Activated CD4-positive, CD25-positive, alpha-beta regulatory T cell (primary cell): ENCODE measurements at regions not wholly inside any gene's neighbourhood (a gene's known extent, or its start where the extent isn't known, plus 50 kb on each side); places are given as distances from the start of the nearest gene placed in this dataset.

Source experiments
- DNase-seq, 4 experiments: peaks; one replicate each; lab custom pipeline; 2025; lab: John Stamatoyannopoulos, UW

DNA sequence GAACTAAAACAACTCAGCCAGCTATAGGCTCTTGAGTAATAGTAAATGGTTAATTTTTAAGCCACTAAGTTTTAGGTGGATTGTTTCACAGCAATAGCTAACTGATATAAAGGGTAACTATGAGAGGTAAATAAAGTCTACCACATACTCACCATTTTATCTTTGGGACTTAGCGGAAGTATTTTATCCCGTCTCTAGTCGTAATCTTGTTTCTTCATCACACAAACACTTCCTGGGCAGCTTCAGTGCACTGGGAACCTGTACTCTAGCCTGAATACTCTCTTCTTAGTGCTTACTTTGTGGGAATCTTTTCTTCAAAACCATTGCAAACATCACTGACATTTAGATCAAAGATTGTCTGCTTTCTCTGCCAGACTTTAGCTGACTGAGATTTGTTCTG lies 360.5 kb downstream of the EPHA4 start:
- DNase-seq, result no peak

DNA sequence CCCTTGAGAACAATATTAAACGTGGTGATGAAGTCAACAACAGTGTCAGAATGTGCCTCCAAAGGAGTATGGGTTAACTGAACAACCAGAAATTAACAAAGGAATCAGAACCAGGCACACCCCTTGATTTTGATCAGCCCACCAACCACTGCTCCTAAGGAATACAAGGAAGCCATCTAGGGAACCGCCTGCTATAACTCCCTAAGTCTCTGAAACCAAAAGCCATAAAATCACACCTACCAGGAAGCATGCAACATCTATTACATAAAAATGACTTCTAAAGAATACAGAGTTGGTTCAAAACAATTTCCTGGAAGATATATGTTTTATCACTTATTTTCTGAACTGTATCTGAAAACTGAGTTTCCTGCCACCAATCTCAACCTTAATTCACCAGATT lies 360.0 kb downstream of the EPHA4 start:
- no peak for DNase-seq

DNA sequence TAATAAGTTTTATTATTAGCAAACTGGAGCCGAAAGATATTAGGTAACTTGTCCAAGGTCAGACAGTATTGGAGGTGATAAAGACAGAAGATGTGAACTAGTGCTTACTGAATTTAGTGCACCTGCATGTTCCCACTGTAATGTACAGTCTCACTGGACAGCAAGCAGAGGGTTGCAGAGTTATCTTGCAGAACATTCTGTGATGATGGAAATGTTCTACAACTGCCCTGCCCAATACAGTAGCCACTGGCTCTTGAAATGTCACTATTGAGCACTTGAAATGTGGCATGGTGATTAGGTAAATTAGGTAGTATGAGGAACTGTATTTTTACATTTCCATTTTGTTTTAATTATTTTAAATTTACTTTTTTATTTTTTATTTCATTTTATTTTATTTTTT lies 356.6 kb downstream of the EPHA4 start:
- no peak for DNase-seq

DNA sequence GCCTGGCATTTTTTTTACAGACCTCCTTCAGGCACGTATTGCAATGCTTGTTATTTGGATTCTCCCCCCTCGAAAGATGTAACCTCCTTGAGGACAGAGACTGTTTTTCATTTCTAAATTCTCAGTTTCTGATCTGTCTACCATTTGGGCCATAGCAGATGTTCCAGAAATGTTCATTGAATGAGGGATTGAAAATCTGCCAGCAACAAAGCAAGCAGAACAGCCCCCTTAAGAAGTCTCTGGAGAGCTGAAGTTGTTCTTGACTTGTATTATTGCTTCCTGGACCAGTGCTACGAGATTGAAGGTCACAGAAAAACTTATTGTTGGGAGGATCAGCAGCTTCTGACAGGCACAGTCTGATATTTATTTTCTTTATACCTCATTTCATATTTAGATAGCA lies 355.5 kb downstream of the EPHA4 start:
- no peak for DNase-seq

DNA sequence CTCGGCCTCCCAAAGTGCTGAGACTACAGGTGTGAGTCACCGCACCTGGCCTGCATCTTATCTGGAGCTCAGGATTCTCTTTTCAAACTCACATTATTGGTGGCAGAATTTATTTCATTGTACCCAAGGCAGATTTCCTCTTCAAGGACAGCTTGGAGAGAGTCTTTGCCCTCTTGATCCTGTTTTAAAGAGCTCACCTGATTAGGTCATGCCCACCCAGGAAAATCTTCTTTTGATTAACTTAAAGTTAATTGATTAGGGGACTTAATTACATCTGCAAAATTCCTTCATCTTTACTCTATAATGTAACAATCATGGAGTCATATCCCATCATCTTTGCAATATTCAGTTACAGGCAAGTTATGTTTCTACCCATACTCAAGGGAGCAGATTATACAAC lies 346.4 kb downstream of the EPHA4 start:
- no peak for DNase-seq

DNA sequence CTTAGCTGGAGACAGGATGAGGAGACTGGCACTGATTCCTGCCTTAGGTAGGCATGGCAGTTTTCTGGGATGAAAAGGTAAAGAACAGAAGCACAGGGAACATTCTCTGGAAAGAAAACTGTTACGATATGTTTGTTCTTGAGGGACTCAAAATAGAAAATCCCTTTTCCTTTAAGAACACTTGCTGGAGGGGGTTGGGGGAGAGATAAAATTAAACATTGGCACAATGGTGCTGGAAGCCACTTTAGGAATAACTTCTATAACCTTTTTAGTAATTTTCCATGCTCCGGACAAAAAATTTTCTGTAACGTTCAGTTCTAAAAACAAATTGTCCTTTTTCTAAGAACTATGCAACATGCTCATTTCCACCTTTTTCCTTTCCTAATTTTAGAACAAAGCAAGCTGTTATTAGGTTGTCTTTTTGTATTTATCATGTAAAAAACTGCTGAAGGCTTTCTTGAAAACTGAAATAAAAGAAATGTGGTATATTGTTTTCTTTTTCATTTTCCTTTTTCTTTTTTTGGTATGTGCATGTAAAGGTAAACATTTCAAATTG lies 343.8 kb downstream of the EPHA4 start:
- no peak for DNase-seq

DNA sequence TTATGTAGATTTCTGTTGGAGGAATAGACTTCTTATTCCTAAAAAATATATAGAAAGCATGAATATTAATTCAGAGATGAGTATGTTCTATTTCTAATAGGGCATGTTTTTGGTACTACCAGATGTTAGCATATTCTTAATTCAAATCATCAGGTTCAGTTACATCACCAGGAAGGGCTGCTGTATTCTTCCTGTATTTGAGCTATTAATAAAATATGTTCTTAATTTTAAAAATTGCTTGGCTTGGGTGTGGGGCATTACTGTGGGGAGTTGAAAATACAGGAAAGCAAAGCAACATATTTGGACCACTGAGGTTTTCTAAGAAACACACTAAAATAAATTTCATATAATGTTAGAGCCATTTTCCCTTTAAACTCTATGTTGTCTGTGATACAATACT lies 343.0 kb downstream of the EPHA4 start:
- no peak for DNase-seq

DNA sequence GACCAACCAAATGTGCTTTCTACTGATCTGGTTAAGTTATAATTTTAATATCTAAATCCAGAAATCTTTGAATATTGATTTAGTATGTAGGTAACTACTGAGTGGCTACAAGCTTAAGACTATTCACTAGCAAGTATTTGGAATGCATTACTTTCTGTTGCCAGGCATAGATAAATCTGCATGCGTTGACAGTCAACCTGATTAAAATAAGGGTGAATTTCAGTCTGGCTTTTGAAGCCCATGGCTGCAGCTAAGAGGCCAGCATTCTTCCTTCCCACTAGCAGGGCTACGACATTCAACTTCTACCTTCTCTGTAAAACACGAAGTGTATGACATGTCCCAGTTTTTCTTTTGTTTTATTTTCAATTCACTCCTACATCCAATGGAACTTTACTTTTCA lies 340.6 kb downstream of the EPHA4 start:
- DNase-seq, result no peak

DNA sequence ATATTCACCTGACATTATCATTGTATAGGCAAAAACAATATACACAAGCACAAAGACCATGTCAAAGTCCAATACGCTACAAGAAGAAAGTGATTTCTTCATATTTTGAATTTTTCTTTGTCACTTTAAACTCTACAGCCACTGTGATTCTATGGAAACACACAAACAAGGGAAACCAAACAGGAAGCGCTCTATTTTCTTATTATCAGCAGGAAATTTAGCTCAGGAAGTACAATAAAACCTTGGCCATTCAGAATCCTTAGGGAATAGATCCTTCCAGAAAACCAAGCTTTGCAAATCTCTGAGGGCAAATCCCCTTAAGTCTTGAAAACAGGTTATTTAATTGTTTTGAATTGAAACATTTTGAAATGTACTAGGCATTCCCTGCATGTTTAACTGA lies 336.2 kb downstream of the EPHA4 start:
- no peak for DNase-seq

DNA sequence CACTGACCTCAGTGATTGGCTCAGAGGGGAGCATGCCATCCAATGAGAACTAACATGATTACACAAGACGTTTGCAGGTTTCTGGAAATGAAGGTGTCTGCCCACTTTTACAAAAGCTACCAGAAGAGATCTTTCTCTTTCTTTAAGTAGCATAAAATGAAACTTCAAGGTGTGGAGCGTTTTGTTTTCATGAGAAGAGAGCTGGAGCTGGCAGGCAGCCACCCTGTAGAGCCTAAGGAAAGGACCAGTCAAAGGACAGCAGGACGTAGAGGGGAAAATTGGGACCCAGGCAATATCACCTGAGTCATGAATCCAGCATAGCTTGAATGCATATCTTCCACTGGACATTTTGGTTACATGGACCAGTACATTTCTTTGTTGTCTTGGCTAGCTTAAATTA lies 331.0 kb downstream of the EPHA4 start:
- DNase-seq, result no peak

DNA sequence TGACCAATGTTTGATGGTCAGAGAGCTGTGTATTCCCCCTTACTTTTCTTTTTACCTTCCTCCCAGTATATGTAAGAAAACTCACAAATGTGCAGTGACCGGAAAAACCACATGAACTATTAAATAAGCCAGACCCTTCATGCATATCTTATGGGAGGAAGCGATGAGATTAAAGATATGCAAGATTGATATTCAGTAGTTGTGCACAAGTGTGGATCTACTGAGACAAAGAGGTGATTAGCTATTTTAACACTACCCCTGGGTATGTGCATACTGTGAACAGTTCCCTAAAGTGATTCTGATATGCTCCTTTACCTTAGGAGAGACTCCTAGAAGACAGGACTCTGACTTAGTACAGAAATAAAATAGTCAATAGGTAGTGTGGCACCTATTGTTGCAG lies 328.3 kb downstream of the EPHA4 start:
- no peak for DNase-seq

DNA sequence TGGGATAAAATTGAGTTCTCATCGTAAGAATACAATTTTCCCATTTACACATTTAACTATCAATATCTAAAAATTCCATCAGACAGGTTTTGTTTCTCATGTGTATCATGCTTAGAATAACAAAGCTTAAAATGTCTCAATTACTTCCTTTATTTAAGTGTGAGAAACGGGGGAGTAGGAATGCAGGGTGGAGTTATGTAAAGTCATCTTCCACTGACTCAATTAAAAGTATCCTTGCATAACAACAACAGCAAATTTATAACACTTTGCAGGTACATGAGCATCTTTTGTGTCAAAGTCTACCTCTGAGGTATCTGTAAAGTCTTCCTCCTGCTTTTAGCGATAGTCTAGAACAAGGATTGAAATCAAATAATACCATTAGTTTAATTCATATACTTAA lies 327.1 kb downstream of the EPHA4 start:
- DNase-seq, result no peak

DNA sequence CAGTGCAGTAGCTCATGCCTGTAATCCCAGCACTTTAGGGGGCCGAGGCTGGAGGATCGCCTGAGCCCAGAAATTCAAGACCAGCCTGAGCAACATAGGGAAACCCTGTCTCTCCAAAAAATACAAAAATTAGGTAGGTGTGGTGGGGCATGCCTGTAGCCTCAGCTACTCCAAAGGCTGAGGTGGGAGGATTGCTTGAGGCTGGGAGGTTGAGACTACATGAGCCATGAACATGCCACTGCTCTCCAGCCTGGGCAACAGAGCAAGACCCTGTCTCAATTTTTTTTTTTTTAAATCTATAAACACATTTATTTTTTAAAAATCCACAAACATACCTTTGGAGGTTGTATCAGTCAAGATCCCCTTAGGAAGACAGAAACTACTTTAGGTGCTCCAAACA lies 326.3 kb downstream of the EPHA4 start:
- no peak for DNase-seq

DNA sequence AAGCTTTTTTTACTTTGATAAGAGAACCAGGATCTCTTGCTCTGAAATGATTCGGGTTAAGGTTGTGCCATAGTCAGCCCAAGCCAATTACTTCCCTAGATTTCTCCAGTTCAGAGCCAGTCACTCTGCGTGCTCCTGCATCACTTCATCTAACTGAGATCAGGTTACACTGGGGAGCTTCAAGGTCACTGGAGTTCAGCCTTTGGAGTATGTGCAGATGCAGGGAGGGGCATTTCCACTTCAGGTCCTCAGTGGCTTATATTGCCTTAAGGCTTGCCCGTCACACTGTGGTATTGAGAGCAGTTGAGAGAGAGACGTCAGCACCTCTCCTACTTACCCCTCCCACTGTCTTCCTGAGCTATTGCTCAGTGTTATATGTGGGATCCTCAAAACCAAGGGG lies 317.8 kb downstream of the EPHA4 start:
- DNase-seq, result no peak

DNA sequence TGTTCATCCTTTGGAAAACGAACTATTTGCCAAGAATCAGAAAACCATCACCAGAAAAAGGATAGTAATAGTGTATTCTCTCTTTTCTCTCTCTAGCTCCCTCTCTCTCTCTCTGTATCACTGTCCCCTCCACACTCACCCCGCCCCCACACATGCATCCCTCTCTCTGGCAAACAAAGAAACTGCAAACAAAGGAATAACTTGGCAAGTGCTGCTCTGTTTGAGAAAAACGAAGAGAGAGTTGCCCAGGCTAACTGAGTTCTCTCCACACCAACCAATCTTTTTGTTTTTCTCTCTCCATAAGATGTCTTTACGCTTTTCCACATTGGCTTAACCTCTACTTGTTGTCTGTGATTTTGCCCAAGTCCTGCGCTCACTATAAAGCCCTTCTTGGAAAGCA lies 316.2 kb downstream of the EPHA4 start:
- no peak for DNase-seq

DNA sequence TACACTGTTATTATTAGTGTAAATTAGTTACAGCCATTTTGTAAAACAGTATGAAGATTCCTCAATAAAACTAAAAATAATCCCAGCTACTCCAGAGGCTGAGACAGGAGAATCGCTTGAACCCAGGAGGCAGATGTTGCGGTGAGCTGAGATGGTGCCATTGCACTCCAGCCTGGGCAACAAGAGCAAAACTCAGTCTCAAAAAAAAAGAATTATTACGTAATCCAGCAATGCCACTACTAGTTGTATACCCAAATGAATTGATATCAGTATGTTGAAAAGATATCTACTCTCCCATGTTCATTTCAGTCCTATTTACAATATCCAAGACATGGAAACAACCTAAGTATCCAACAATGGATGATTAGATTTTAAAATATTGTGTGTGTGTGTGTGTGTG lies 313.6 kb downstream of the EPHA4 start:
- no peak for DNase-seq

DNA sequence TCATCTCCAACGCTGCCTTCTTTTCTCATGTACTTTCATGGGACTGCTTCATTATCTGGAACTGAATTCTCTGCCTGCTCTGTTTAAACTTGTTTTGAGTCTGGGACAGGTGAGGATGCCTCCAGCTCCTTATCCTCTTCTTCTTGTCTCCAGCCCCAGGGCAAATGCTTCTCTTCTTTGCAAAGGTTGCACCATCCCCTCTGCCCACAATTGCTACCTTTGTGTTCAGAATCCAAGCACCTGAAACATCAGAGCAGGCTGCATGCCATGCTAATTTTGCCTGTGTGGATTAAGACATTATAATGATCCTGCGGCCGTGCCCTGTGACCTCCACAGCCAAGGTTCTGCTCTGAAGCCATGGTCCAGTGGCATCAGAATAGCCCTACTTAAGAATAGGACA lies 309.5 kb downstream of the EPHA4 start:
- DNase-seq, result no peak

DNA sequence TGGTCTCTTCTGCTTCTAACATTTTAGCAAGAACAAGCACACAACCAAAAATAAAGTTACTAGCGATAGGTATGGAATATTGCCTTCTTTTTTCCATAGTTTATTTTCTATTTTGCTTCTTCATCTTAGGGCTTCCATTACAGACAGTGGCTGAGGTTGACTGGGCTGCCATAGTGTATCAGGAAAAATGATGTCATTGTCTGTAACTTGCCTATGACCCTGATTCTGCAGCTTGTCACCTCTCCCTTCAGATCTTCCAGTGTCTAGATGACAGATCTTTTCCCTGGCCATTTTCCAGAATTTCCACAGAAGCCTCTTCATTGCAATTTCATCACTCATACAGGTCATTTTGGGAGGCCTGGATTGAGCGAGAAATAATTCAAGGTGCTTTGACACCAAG lies 308.5 kb downstream of the EPHA4 start:
- DNase-seq, result no peak

DNA sequence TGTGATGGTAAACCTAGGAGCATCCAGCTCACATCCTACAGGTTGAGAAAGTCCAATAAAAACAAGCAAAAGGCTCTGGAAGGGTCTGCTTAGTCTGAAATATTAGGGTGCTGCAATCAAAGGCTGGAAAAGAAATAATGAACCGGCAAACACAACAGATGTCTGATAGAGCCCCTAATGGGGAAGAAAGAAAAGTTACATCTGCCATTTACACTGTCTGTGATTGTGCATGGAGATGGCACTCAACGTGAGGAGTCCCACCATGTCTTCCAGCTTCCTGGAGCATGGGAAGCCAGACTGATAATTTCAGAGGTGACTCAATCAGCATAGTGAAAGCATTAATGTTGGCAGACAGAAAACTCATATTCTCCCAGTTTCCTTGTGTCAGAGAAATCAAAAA lies 307.8 kb downstream of the EPHA4 start:
- DNase-seq, result no peak

DNA sequence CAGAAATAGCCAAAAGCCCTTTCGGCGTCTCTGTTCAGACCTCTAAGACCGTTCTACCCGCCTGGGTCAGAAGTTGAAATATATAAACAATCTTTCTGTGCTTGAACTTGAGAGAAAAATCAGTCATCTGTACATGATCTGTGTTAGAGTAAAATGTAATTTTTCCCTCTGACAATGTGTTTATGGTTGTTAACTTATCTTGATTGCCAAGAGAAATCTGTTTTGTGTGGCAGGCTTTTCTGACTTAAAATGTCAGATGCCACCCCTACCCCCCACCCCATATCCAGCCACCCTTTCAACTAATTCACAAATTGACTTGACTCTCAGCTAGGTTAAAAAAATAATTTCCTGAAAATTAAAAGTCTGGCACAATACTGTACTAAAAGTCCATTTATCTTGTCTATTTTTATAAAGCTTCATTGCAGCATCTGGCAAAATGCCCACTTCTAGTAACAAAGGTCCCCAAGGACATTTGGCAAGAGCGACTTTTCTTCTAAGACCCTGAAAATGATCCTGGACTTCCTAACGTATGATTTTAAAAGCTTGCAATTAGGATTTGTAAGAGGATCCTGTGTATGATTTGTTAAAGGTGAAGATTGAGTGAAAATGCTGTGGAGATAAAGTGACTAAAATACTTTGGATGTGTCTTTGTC lies 304.2 kb downstream of the EPHA4 start:
- no peak for DNase-seq

DNA sequence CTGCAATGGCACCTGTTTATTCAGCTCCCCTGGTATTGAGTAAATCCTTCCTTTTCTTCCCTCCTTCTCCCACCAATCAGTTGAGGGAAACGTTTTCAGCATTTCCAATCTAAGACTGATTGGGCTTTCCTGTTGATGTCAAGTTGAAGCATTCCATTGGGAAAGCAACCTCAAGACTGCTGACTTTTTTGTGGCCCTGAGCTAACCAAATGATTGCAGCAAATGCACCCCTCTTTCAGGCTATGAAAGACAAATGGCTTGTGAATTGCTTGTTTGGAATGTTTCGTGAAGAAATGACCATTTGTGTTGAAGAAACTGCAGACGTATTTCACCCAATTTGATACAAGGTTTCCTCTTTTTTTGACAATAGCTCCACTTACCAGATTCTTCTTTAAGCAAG lies 303.5 kb downstream of the EPHA4 start:
- DNase-seq, result no peak

DNA sequence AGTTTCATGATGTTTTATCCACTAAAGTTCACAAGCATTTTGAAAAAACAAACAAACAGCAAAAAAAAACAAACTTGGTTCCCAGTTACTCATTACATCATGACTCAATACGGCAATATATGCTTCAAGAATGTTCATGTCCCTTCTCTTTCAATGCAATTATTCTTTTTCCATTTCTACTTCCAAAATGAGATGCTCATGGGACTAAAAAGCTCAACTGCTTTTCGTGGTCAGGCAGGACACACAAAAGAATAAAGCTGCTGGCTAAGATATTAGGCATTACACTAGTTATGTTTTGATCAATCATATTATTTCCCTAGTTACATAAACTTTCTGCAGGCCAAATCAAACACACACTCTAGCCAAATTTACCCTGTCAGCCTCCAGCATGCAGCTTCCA lies 301.3 kb downstream of the EPHA4 start:
- DNase-seq, result no peak

DNA sequence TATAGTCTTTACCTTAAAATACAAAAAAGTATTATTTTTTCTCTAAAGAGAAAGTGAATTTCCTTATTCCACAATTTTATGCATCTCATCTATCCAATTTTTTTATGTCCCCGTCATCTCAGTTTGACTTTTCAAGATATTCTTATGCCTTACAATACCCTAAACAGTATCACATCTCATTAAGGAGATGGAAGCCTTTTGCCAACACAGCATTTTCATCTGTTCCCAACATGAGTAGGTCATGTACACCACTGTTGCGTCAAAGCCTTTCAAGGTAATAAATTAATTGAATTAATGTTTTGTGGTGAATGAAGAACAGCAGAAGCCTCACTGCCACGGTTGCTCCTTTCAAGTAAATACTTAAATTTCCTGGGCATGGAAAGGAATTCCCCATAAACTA lies 299.4 kb downstream of the EPHA4 start:
- no peak for DNase-seq

DNA sequence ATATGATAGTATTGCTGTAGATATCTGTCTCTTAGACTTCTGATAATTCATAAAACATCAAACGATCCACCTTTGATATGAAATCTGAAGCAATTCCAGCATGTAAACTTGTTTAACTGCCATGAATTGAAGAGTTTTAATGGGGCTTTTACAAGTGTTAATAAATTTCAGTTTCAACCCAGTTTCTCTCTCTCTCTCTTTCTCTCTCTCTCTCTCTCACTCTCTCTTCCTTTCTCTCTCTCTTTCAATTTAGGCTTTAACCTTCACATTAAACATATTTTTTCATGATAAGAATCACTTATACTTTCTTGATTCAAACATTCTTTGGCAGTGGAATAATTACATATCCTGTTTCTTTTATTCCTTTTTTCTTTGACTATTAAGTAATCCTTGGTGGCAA lies 296.1 kb downstream of the EPHA4 start:
- DNase-seq, result no peak

DNA sequence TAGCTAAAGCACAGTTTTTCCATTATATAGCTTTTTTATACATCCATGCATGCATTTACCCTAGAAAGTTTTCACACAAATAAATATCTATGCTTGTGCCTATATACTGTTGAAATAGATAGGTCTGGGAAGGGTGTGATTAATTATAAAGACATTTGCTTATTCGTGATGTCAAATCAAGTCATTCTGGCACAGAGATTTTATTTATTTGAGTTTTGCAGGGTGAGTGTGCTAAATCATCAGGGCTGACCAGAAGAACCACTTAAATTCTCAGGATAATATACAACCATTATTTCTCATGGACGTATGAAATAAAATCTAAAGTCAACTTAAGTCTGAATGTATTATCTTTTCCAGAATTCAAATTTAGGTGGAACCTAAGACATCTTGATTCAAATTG lies 295.5 kb downstream of the EPHA4 start:
- DNase-seq, result no peak
